ENCODE measurements at regions not wholly inside any gene's neighbourhood (a gene's known extent, or its start where the extent isn't known, plus 50 kb on each side); places are given as distances from the start of the nearest gene placed in this dataset.

GRCh38 chr6:168386973-168387372 is 54.0 kb upstream of the SMOC2 start:
- in situ Hi-C loops (cut with MboI) (no loop called here), intact Hi-C loops (cut with micrococcal nuclease; ENCODE audit: unreplicated experiment) (no loop called here)
- 53% methylated on average over 9 of the region's 9 CpGs for WGBS (ENCODE audit: insufficient coverage, insufficient replicate concordance, low lambda C conversion rate, missing lambda C conversion rate)
- ATAC-seq (no peak), FAIRE-seq (no peak), DNase-seq (ENCODE audit: low read depth, low spot score) (no peak)
- Histone ChIP-seq H3K4me3 (no peak overlapping the region), H3K4me2 (ENCODE audit: control insufficient read depth, insufficient read depth) (no peak overlapping the region), H4K20me1 (ENCODE audit: control insufficient read depth, insufficient read depth) (no peaks in the 10 kb centered on the region), H2AFZ (ENCODE audit: control insufficient read depth, low read depth, low read length) (no peak overlapping the region), H3K4me1 (ENCODE audit: control insufficient read depth, insufficient read depth, low read length) (no peaks in the 10 kb centered on the region), H3K79me2 (ENCODE audit: control insufficient read depth, insufficient read depth, low read length) (no peaks in the 10 kb centered on the region), H3K9me3 (replicated peaks; ENCODE audit: control insufficient read depth, insufficient read depth, low read length) (peaks cover 3% of the 10 kb centered on the region; the same call in 1 of the 3 replicates), H3K9ac (ENCODE audit: control insufficient read depth, insufficient read depth, low read length) (no peak overlapping the region), H3K27ac (ENCODE audit: control insufficient read depth, insufficient read depth) (no peak overlapping the region), H3K27me3 (replicated peaks in 1 of 2; ENCODE audit: control insufficient read depth in 2 of 2, insufficient read depth in 2 of 2, low read length in 1 of 2) (no peaks in the 10 kb centered on the region), H3K36me3 (ENCODE audit: control insufficient read depth in 2 of 2, insufficient read depth in 2 of 2, low read length in 1 of 2) (no peaks in the 10 kb centered on the region)
- no TSS peak for BruUV-seq (replicated peaks)
- SMC1A ChIA-PET (ENCODE audit: uncharacterized antibody, unreplicated experiment), result no interaction called here
- RAD21 ChIA-PET (ENCODE audit: unreplicated experiment), result no interaction called here
- CTCF ChIA-PET, result no interaction called here
- POLR2A ChIA-PET, result no interaction called here
- TF ChIP-seq MEF2B (IDR thresholded peaks at IDR 0.05; ENCODE audit: partially characterized antibody, poor library complexity, severe bottlenecking) (no peak), TCF3 (IDR thresholded peaks at IDR 0.05; ENCODE audit: borderline replicate concordance, insufficient read depth, low read depth, low read length) (no peak), RAD51 (IDR thresholded peaks at IDR 0.05) (no peak), MYB (IDR thresholded peaks at IDR 0.05; ENCODE audit: borderline replicate concordance, low read depth, low read length) (no peak)

- SMC1A ChIA-PET (ENCODE audit: uncharacterized antibody, unreplicated experiment), result no interaction called here
- no peak for FAIRE-seq
These were observed 53.6 kb upstream of the SMOC2 start for GRCh38 chr6:168387426-168387825.

More at GRCh38 chr6:168387426-168387825, 53.6 kb upstream of the SMOC2 start:
- Histone ChIP-seq H3K4me1 (ENCODE audit: control insufficient read depth, insufficient read depth, low read length) (no peaks in the 10 kb centered on the region), H3K9me3 (replicated peaks; ENCODE audit: control insufficient read depth, insufficient read depth, low read length) (peaks cover 3% of the 10 kb centered on the region; the same call in 1 of the 3 replicates), H3K27me3 (replicated peaks in 1 of 2; ENCODE audit: control insufficient read depth in 2 of 2, insufficient read depth in 2 of 2, low read length in 1 of 2) (no peaks in the 10 kb centered on the region), H3K4me3 (no peak overlapping the region), H4K20me1 (ENCODE audit: control insufficient read depth, insufficient read depth) (no peaks in the 10 kb centered on the region), H3K4me2 (ENCODE audit: control insufficient read depth, insufficient read depth) (no peak overlapping the region), H2AFZ (ENCODE audit: control insufficient read depth, low read depth, low read length) (no peak overlapping the region), H3K9ac (ENCODE audit: control insufficient read depth, insufficient read depth, low read length) (no peak overlapping the region), H3K27ac (ENCODE audit: control insufficient read depth, insufficient read depth) (no peak overlapping the region), H3K79me2 (ENCODE audit: control insufficient read depth, insufficient read depth, low read length) (no peaks in the 10 kb centered on the region), H3K36me3 (ENCODE audit: control insufficient read depth in 2 of 2, insufficient read depth in 2 of 2, low read length in 1 of 2) (no peaks in the 10 kb centered on the region)
- intact Hi-C loops (cut with micrococcal nuclease; ENCODE audit: unreplicated experiment) (no loop called here), in situ Hi-C loops (cut with MboI) (no loop called here)
- ATAC-seq, result no peak
- no peak for TF ChIP-seq ZZZ3 (IDR thresholded peaks at IDR 0.05; ENCODE audit: control insufficient read depth, insufficient read length, low read depth)
- TF ChIP-seq EED (IDR thresholded peaks at IDR 0.05; ENCODE audit: low read depth), result no peak
- TF ChIP-seq SREBF1 (IDR thresholded peaks at IDR 0.05; ENCODE audit: low read length), result no peak
- TF ChIP-seq HCFC1 (IDR thresholded peaks at IDR 0.05; ENCODE audit: low read length), result no peak
- TF ChIP-seq RFX5 (IDR thresholded peaks at IDR 0.05; ENCODE audit: low read depth, low read length), result no peak
- no peak for TF ChIP-seq E2F4 (IDR thresholded peaks at IDR 0.05; ENCODE audit: low read depth, low read length)
- DNase-seq (ENCODE audit: low read depth, low spot score), result no peak
- WGBS (ENCODE audit: insufficient coverage, insufficient replicate concordance, low lambda C conversion rate, missing lambda C conversion rate), result 24% methylated on average over 10 of the region's 10 CpGs
- CTCF ChIA-PET, result no interaction called here
- RAD21 ChIA-PET (ENCODE audit: unreplicated experiment), result no interaction called here
- no TSS peak for BruUV-seq (replicated peaks)
- POLR2A ChIA-PET, result no interaction called here
